SK-N-SH (cell line): ENCODE measurements at regions not wholly inside any gene's neighbourhood (a gene's known extent, or its start where the extent isn't known, plus 50 kb on each side); places are given as distances from the start of the nearest gene placed in this dataset.

ENCODE experiments used
- CTCF ChIA-PET: fragments of 300-600, 350-600 bp; formaldehyde crosslinking; extraction: SDS; loops from one replicate; lab custom pipeline; 2021; lab: Yijun Ruan, JAX
- POLR2A ChIA-PET: fragments of 350-600 bp; sonication (Branson Sonifier 250); formaldehyde crosslinking; extraction: SDS; loops from one replicate; lab custom pipeline; 2020; ENCODE audit warnings: antibody characterized with exemption, inconsistent platforms; lab: Yijun Ruan, JAX
- DNase-seq: peaks from one replicate; pipeline ENCODE4 v3.0.0; 2012
- H2AFZ ChIP-seq: fragments of 200-600 bp; sonication (generic); 2 replicates; pipeline ENCODE4 v1.8.1; 2016; ENCODE audit warnings: antibody characterized with exemption, mild to moderate bottlenecking, low read depth
- H3F3A ChIP-seq: fragments of 200-600 bp; sonication (generic); replicated peaks from 2 replicates; pipeline ENCODE3; 2016; ENCODE audit warnings: antibody characterized with exemption, mild to moderate bottlenecking; ENCODE audit not compliant: insufficient read depth
- H3K27ac ChIP-seq, 2 experiments: fragments of 200-500 bp in 1 of 2; fragments of 200-600 bp in 1 of 2; sonication (Bioruptor generic) in 1 of 2; sonication (generic), shearing (Covaris generic) in 1 of 2; 2 replicates each; pipeline versions ENCODE4 v1.5.1 to v1.6.1; 2014 to 2016; ENCODE audit warnings: low read depth in 2 of 2, inconsistent platforms in 1 of 2, low read length in 1 of 2, mild to moderate bottlenecking in 1 of 2, mixed read lengths in 1 of 2
- H3K27me3 ChIP-seq: fragments of 200-600 bp; sonication (generic), shearing (Covaris generic); 2 replicates; pipeline ENCODE4 v1.6.1; 2016; ENCODE audit warnings: mixed run types; ENCODE audit not compliant: insufficient read depth
- H3K36me3 ChIP-seq, 2 experiments: fragments of 200-500 bp in 1 of 2; fragments of 200-600 bp in 1 of 2; sonication (Bioruptor generic) in 1 of 2; sonication (generic) in 1 of 2; replicated peaks in 1 of 2; 2 replicates each; pipeline versions ENCODE3 to v1.5.1; 2014 to 2016; ENCODE audit warnings: low read length in 1 of 2, mild to moderate bottlenecking in 1 of 2; ENCODE audit not compliant: insufficient read depth in 2 of 2, control insufficient read depth in 1 of 2
- H3K4me1 ChIP-seq, 2 experiments: fragments of 200-500 bp in 1 of 2; fragments of 200-600 bp in 1 of 2; sonication (Bioruptor generic) in 1 of 2; sonication (generic), shearing (Covaris generic) in 1 of 2; 2 replicates each; pipeline versions ENCODE4 v1.5.1 to v1.6.1; 2014 to 2016; ENCODE audit warnings: low read depth in 1 of 2, low read length in 1 of 2, mixed run types in 1 of 2; ENCODE audit not compliant: insufficient read depth in 2 of 2, control insufficient read depth in 1 of 2
- H3K4me2 ChIP-seq: fragments of 200-600 bp; sonication (generic), shearing (Covaris generic); 2 replicates; pipeline ENCODE4 v1.6.1; 2017; ENCODE audit warnings: mixed run types
- H3K4me3 ChIP-seq, 2 experiments: fragments of 200-500 bp in 1 of 2; fragments of 200-600 bp in 1 of 2; sonication (Bioruptor generic) in 1 of 2; sonication (generic), shearing (Covaris generic) in 1 of 2; 2 replicates each; pipeline versions ENCODE4 v1.5.1 to v1.8.1; 2014 to 2016; ENCODE audit warnings: low read depth in 2 of 2, inconsistent platforms in 1 of 2, low read length in 1 of 2, mild to moderate bottlenecking in 1 of 2, mixed read lengths in 1 of 2, moderate library complexity in 1 of 2
- H3K79me2 ChIP-seq: fragments of 200-600 bp; sonication (generic); 2 replicates; pipeline ENCODE4 v1.8.1; 2017; ENCODE audit warnings: mild to moderate bottlenecking; ENCODE audit not compliant: insufficient read depth
- H3K9ac ChIP-seq: fragments of 200-600 bp; sonication (generic); 2 replicates; pipeline ENCODE4 v1.6.1; 2017; ENCODE audit warnings: mixed run types
- H3K9me2 ChIP-seq: fragments of 200-600 bp; sonication (generic); 2 replicates; pipeline ENCODE4 v1.6.1; 2017; ENCODE audit warnings: mixed run types
- H3K9me3 ChIP-seq: fragments of 200-600 bp; sonication (generic); 2 replicates; pipeline ENCODE4 v1.6.1; 2017; ENCODE audit warnings: mixed run types, mild to moderate bottlenecking, moderate library complexity
- H4K20me1 ChIP-seq: fragments of 200-600 bp; sonication (generic); 2 replicates; pipeline ENCODE4 v1.6.1; 2017; ENCODE audit warnings: mild to moderate bottlenecking, mixed run types; ENCODE audit not compliant: insufficient read depth
- CTCF ChIP-seq: fragments of 200-600 bp; sonication (generic); IDR thresholded peaks from 2 replicates; pipeline ENCODE4 v1.6.1; 2017; ENCODE audit warnings: antibody characterized with exemption, mild to moderate bottlenecking, moderate library complexity
- ELF1 ChIP-seq: IDR thresholded peaks from 2 replicates; pipeline ENCODE4 v1.4.0; 2012
- EP300 ChIP-seq, 2 experiments: IDR thresholded peaks; 2 replicates each; pipeline versions ENCODE4 v1.4.0 to v1.6.1; 2012; ENCODE audit warnings: borderline replicate concordance in 1 of 2, low read depth in 1 of 2, low read length in 1 of 2
- FOSL2 ChIP-seq: IDR thresholded peaks from 2 replicates; pipeline ENCODE4 v1.4.0; 2012; ENCODE audit warnings: low read depth, mild to moderate bottlenecking, moderate library complexity, borderline replicate concordance
- FOXJ3 ChIP-seq: sonication (generic); formaldehyde crosslinking; IDR thresholded peaks from 2 replicates; pipeline ENCODE4 v1.5.1; 2020; ENCODE audit warnings: mild to moderate bottlenecking, missing genetic modification reagents
- FOXM1 ChIP-seq: IDR thresholded peaks from 2 replicates; pipeline ENCODE4 v1.4.0; 2012; ENCODE audit warnings: low read depth, mild to moderate bottlenecking
- GABPA ChIP-seq: IDR thresholded peaks from 2 replicates; pipeline ENCODE4 v1.4.0; 2012; ENCODE audit warnings: low read depth, mild to moderate bottlenecking
- JUND ChIP-seq: IDR thresholded peaks from 2 replicates; pipeline ENCODE4 v1.4.0; 2012
- MAX ChIP-seq: IDR thresholded peaks from 2 replicates; pipeline ENCODE4 v1.4.0; 2012; ENCODE audit warnings: low read depth
- MEF2A ChIP-seq: IDR thresholded peaks from 2 replicates; pipeline ENCODE4 v1.4.0; 2012; ENCODE audit warnings: low read depth, borderline replicate concordance
- NRF1 ChIP-seq: IDR thresholded peaks from 2 replicates; pipeline ENCODE4 v1.6.1; 2012; ENCODE audit warnings: low read depth, mild to moderate bottlenecking, low read length
- PBX3 ChIP-seq: IDR thresholded peaks from 2 replicates; pipeline ENCODE4; 2012
- POLR2AphosphoS5 ChIP-seq: IDR thresholded peaks from 2 replicates; pipeline ENCODE4 v1.6.1; 2012; ENCODE audit warnings: low read depth, low read length
- RCOR1 ChIP-seq: fragments of 150-350 bp; IDR thresholded peaks from 2 replicates; pipeline ENCODE4 v1.6.1; 2017; ENCODE audit warnings: antibody characterized with exemption, low read length
- RFX5 ChIP-seq: IDR thresholded peaks from 2 replicates; pipeline ENCODE4 v1.6.1; 2012; ENCODE audit warnings: mild to moderate bottlenecking, improper control_type of control experiment, low read length
- RXRA ChIP-seq: IDR thresholded peaks from 2 replicates; pipeline ENCODE4 v1.4.0; 2012; ENCODE audit warnings: low read depth, mild to moderate bottlenecking, borderline replicate concordance
- SMC3 ChIP-seq: IDR thresholded peaks from 2 replicates; pipeline ENCODE4 v1.6.1; 2012; ENCODE audit warnings: low read depth, low read length, improper control_type of control experiment
- TEAD4 ChIP-seq: IDR thresholded peaks from 2 replicates; pipeline ENCODE4 v1.4.0; 2012; ENCODE audit warnings: mild to moderate bottlenecking, borderline replicate concordance; ENCODE audit not compliant: insufficient read depth
- USF1 ChIP-seq: IDR thresholded peaks from 2 replicates; pipeline ENCODE4 v1.4.0; 2012; ENCODE audit warnings: low read depth, borderline replicate concordance
- YY1 ChIP-seq: IDR thresholded peaks from 2 replicates; pipeline ENCODE4 v1.4.0; 2012; ENCODE audit warnings: low read depth, mild to moderate bottlenecking
- ZBTB33 ChIP-seq: IDR thresholded peaks from 2 replicates; pipeline ENCODE4 v1.4.0; 2012; ENCODE audit warnings: low read depth, borderline replicate concordance
- WGBS: methylation state at CpG from one replicate; pipeline ENCODE4 v1.1.6; 2017; ENCODE audit warnings: low lambda C conversion rate; 5-methylcytosine and 5-hydroxymethylcytosine counted together

GRCh38 chr14:82786483-82786880, 1252.8 kb upstream of the SEL1L start:
- H3K4me3 ChIP-seq: no peak overlapping the region
- H3K9me3 ChIP-seq: no peaks in the 10 kb centered on the region
- H2AFZ ChIP-seq: no peak overlapping the region
- H3K9ac ChIP-seq: no peak overlapping the region
- DNase-seq: no peak
- no peak overlapping the region for H3K27ac ChIP-seq
- no peaks in the 10 kb centered on the region for H4K20me1 ChIP-seq
- H3K9me2 ChIP-seq: no peaks in the 10 kb centered on the region
- 2% methylated on average over 3 of the region's 3 CpGs for WGBS
- no peaks in the 10 kb centered on the region for H3F3A ChIP-seq
- H3K27me3 ChIP-seq: no peaks in the 10 kb centered on the region
- H3K4me2 ChIP-seq: no peak overlapping the region
- CTCF ChIA-PET: no interaction called here
- H3K4me1 ChIP-seq: no peaks in the 10 kb centered on the region
- no peaks in the 10 kb centered on the region for H3K79me2 ChIP-seq
- no peaks in the 10 kb centered on the region for H3K36me3 ChIP-seq
- TF ChIP-seq RXRA (no peak), ELF1 (no peak), FOXJ3 (no peak), ZBTB33 (no peak), FOSL2 (no peak), SMC3 (no peak), RFX5 (no peak), GABPA (no peak), EP300 (IDR thresholded peaks at IDR 0.05; ENCODE audit: borderline replicate concordance in 1 of 2, low read depth in 1 of 2, low read length in 1 of 2) (no peak), MEF2A (no peak), FOXM1 (no peak), PBX3 (no peak)
- POLR2A ChIA-PET: no interaction called here

- no peak for TF ChIP-seq MAX
- TF ChIP-seq PBX3: no peak
- TF ChIP-seq JUND: no peak
- no peak for TF ChIP-seq CTCF
- TF ChIP-seq EP300 (IDR thresholded peaks at IDR 0.05; ENCODE audit: borderline replicate concordance in 1 of 2, low read depth in 1 of 2, low read length in 1 of 2): no peak
- TF ChIP-seq RCOR1: no peak
- no peak for TF ChIP-seq FOSL2
- no peak for TF ChIP-seq USF1
- TF ChIP-seq YY1: no peak
- TF ChIP-seq TEAD4: no peak
- no peak for TF ChIP-seq SMC3
- TF ChIP-seq NRF1: no peak
- TF ChIP-seq FOXJ3: no peak
- TF ChIP-seq RXRA: no peak
- no peak for TF ChIP-seq POLR2AphosphoS5
- no peak for TF ChIP-seq FOXM1
- TF ChIP-seq, all 33 proteins: peak for 0
- H3F3A ChIP-seq: no peaks in the 10 kb centered on the region
- no peaks in the 10 kb centered on the region for H3K27me3 ChIP-seq
- no peak overlapping the region for H3K27ac ChIP-seq
- WGBS: 17% methylated on average over 4 of the region's 4 CpGs
- POLR2A ChIA-PET: no interaction called here
- CTCF ChIA-PET: no interaction called here
- H3K4me1 ChIP-seq: no peaks in the 10 kb centered on the region; a peak in 1 of 4 replicates
- no peaks in the 10 kb centered on the region for H4K20me1 ChIP-seq
- DNase-seq: no peak
- no peaks in the 10 kb centered on the region for H3K36me3 ChIP-seq
- no peak overlapping the region for H3K4me2 ChIP-seq
- H3K9me2 ChIP-seq: no peaks in the 10 kb centered on the region
- H2AFZ ChIP-seq: no peak overlapping the region
- H3K4me3 ChIP-seq: no peak overlapping the region
- no peaks in the 10 kb centered on the region for H3K79me2 ChIP-seq
- no peaks in the 10 kb centered on the region for H3K9me3 ChIP-seq
- H3K9ac ChIP-seq: no peak overlapping the region
These were observed 1262.4 kb upstream of the SEL1L start for GRCh38 chr14:82796086-82796485.
